ENCODE measurements at regions not wholly inside any gene's neighbourhood (a gene's known extent, or its start where the extent isn't known, plus 50 kb on each side); places are given as distances from the start of the nearest gene placed in this dataset.

GRCh38 chr2:16430846-16431245, 234.8 kb downstream of the CYRIA start:
- DNase-seq (ENCODE audit: low spot score) (no peak), ATAC-seq (ENCODE audit: insufficient number of reproducible peaks, low FRiP score, low read depth) (no peak)
- Histone ChIP-seq H3K27ac (no peak overlapping the region), H3K4me1 (ENCODE audit: control insufficient read depth in 1 of 2, low read depth in 2 of 2) (no peaks in the 10 kb centered on the region), H3K9me3 (no peaks in the 10 kb centered on the region), H3K4me3 (no peak overlapping the region), H3K27me3 (replicated peaks; ENCODE audit: insufficient read depth) (no peaks in the 10 kb centered on the region), H3K36me3 (no peaks in the 10 kb centered on the region)
- no peak for TF ChIP-seq CTCF (IDR thresholded peaks at IDR 0.05)

GRCh38 chr2:16429431-16430145, 236.0 kb downstream of the CYRIA start:
- no peaks in the 10 kb centered on the region for H3K9me3 ChIP-seq
- no peak overlapping the region for H3K27ac ChIP-seq
- H3K36me3 ChIP-seq, result no peaks in the 10 kb centered on the region
- H3K4me3 ChIP-seq, result no peak overlapping the region
- no peaks in the 10 kb centered on the region for H3K4me1 ChIP-seq (ENCODE audit: control insufficient read depth in 1 of 2, low read depth in 2 of 2)
- no peaks in the 10 kb centered on the region for H3K27me3 ChIP-seq (replicated peaks; ENCODE audit: insufficient read depth)
- DNase-seq (ENCODE audit: low spot score) (no peak), ATAC-seq (ENCODE audit: insufficient number of reproducible peaks, low FRiP score, low read depth) (no peak)
- TF ChIP-seq CTCF (IDR thresholded peaks at IDR 0.05), result no peak

GRCh38 chr2:16429002-16429401, 236.6 kb downstream of the CYRIA start:
- H3K36me3 ChIP-seq, result no peaks in the 10 kb centered on the region
- H3K9me3 ChIP-seq, result no peaks in the 10 kb centered on the region
- ATAC-seq (ENCODE audit: insufficient number of reproducible peaks, low FRiP score, low read depth), result no peak
- H3K4me3 ChIP-seq, result no peak overlapping the region
- TF ChIP-seq CTCF (IDR thresholded peaks at IDR 0.05), result no peak
- H3K27me3 ChIP-seq (replicated peaks; ENCODE audit: insufficient read depth), result no peaks in the 10 kb centered on the region
- DNase-seq (ENCODE audit: low spot score), result no peak
- H3K4me1 ChIP-seq (ENCODE audit: control insufficient read depth in 1 of 2, low read depth in 2 of 2), result no peaks in the 10 kb centered on the region
- no peak overlapping the region for H3K27ac ChIP-seq

GRCh38 chr2:16425462-16426336, 239.9 kb downstream of the CYRIA start:
- Histone ChIP-seq H3K4me3 (no peak overlapping the region), H3K27ac (no peak overlapping the region), H3K4me1 (ENCODE audit: control insufficient read depth in 1 of 2, low read depth in 2 of 2) (no peaks in the 10 kb centered on the region), H3K36me3 (no peaks in the 10 kb centered on the region), H3K27me3 (replicated peaks; ENCODE audit: insufficient read depth) (no peaks in the 10 kb centered on the region), H3K9me3 (no peaks in the 10 kb centered on the region)
- DNase-seq (ENCODE audit: low spot score) (no peak), ATAC-seq (ENCODE audit: insufficient number of reproducible peaks, low FRiP score, low read depth) (no peak)
- TF ChIP-seq CTCF (IDR thresholded peaks at IDR 0.05), result no peak

- Histone ChIP-seq H3K4me3 (no peak overlapping the region), H3K36me3 (no peaks in the 10 kb centered on the region), H3K27ac (no peak overlapping the region), H3K4me1 (ENCODE audit: control insufficient read depth in 1 of 2, low read depth in 2 of 2) (no peaks in the 10 kb centered on the region), H3K27me3 (replicated peaks; ENCODE audit: insufficient read depth) (no peaks in the 10 kb centered on the region), H3K9me3 (no peaks in the 10 kb centered on the region)
- ATAC-seq (ENCODE audit: insufficient number of reproducible peaks, low FRiP score, low read depth), result no peak
- DNase-seq (ENCODE audit: low spot score), result no peak
- no peak for TF ChIP-seq CTCF (IDR thresholded peaks at IDR 0.05)
These were observed 245.2 kb downstream of the CYRIA start for GRCh38 chr2:16420421-16420820.
